GM21529 (cell line): ENCODE measurements at regions not wholly inside any gene's neighbourhood (a gene's known extent, or its start where the extent isn't known, plus 50 kb on each side); places are given as distances from the start of the nearest gene placed in this dataset.

ENCODE experiments used
- ATAC-seq: cut with Tn5 transposase; IDR thresholded peaks from one replicate; pipeline ENCODE4 v1.9.1; 2021; ENCODE audit not compliant: unreplicated experiment

DNA sequence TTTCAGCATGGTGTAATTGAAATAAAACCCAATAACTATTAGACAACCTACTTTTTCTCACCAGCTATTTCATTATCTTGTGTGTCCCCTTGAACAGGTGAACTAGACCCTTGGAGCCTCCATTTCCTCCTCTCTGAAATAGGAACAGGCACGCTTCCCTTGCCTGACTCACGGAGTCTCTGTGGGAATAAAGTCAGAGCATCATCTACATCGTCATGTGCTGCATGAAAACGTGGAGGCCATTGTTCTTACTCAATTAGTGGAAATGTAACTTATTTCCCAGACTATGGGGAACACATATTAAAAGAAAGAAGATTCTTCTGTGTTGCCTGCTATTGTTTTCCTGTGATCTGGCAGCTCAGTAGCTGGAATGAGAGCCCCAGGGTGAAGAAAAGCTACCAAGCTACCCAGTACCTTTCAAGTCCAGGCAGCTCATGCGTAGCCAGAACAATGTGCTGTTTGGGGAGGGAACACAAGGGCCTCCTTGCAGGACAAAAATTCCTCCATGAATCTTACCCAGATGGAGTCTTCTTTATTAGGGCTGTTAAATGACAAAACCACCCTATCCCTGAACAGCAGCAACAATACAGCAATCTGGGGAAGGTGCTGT is 59.8 kb downstream of the SOX11 start:
- no peak for ATAC-seq

- ATAC-seq: no peak
Observed at GRCh38 chr2:5756272-5756671, 64.1 kb downstream of the SOX11 start.

- ATAC-seq: no peak
Observed at GRCh38 chr2:5758346-5758745, 66.2 kb downstream of the SOX11 start.

GRCh38 chr2:5759949-5760348 is 67.8 kb downstream of the SOX11 start:
- no peak for ATAC-seq

DNA sequence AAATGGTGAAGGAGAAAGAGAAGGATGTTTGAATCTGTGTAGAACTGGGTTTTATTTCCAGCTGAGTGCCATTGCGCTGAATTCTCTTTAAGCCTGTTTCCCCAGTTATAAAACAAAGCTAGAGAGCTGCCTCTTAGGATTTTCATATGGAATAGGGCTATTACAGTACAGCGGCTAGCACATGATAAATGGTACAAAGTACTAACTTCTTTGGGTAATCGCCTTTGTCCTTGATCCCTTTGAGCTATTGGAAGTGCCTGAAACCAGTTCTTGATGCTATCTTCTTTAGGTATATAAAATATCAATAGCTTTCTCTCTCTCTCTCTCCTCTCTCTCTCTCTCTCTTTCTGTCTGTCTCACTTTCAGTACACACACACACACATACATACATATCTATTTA is 71.3 kb downstream of the SOX11 start:
- no peak for ATAC-seq

GRCh38 chr2:5764041-5764440 is 71.9 kb downstream of the SOX11 start:
- ATAC-seq: no peak

DNA sequence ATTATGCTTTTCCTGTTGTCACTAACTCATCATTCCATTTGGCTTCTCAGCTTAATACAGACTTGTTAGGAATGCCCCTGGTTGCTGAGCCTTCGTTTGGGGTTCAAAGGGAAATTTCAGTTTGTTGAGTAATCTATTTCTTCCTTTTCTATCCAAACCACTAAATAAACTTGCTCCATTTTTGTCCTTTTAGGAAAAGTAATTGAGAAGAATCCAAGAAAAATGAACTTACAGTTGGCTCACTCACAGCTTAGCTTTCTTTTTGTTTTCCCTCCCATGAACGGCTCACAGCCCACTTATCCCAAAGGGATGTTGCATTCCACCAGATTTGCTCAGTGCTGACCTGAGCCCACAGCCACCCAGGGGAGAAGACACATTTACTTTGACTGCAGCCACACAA is 73.9 kb downstream of the SOX11 start:
- ATAC-seq: no peak

DNA sequence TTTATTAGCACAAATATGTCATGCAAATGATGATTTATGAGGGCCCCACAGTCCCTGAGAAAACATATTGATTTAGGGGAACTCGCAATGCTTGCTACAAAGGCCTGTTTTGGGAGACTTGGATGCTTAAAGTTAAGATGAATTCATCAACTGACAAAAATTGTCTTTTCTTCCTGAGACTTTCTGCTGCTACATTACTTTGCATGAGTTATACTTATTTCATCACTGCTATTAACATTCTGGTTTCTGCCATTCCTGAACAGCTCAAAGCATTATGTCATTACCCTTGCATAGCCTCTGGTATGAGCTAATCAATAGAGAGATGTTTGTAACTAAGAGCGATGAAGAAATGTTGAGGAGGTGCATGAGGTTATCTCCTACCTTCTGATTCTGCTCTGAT is 74.4 kb downstream of the SOX11 start:
- ATAC-seq: no peak

DNA sequence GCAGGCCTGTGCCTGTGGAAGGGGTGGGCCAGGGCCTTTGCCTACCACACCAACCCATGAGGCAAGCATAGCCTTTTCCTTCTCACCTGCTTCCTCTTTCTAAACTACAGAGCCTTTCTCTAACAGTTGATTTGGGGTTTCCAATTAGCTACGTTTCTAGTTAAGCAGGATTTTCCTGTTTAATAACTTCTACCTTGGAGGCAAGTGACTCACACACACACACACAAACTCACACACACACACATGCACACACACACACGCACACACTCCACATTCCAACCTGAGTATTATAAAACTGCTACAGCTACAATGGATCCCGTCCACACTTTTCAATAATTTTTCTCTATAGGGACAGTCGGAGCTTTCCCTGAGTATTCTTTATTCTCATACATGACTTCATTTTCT is 84.9 kb downstream of the SOX11 start:
- ATAC-seq: no peak

DNA sequence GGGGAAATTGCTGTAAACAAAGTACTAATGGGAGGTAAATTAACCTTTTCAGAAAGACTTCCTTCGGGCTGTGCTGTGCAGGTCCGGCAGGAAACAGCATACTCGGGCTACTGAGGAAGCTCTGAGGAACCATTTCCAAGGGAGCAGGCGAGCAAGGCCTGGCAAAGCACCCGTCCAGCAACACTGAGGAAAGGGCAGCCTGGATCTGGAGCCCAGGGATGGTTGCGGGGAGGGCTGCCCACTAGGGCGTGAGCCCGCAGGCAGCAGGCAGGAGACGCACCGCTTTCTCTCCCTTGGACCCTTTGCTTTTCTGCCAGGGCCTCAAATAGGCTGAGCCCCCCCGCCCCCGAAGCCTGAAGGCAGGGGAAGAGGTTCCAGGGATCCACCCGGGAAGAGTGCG is 89.5 kb downstream of the SOX11 start:
- ATAC-seq: no peak

DNA sequence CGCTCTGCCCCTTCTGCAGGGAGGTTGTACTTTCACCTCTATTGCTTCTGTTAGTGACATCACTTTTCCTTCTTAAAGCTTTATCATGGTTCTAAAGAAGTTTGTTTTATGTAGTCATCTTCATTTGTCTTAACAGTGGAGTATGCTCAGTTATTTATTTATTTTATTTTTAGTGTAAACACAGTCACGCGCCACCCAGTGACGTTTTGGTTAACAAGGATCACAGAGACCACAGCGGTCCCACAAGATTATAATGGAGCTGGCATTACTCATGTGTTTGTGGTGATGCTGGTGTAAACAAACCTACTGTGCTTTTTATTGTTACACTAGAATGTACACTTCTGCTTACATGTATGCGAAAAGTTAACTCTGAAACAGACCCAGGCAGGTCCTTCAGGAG is 89.9 kb downstream of the SOX11 start:
- no peak for ATAC-seq

DNA sequence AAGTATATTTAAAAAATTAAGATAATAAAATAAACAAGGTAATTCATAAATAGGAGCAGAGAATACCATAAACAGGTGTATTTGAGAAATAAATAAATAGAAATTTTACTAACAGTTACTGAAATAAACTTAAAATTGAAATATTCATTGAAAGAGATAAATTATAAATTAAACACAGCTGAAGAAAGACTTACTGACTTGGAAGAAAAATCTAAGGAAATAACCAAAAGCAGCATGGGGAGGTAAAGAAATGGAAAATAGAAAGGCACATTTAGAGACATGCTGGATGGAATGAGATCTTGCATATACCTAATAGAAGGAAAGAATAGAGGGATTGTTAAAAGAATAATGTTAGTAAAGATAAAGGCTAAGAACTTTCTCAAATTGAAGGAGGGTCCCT is 96.3 kb downstream of the SOX11 start:
- ATAC-seq: no peak

- ATAC-seq: no peak
Observed at GRCh38 chr2:5791371-5791770, 99.2 kb downstream of the SOX11 start.

GRCh38 chr2:5794012-5794411 is 101.8 kb downstream of the SOX11 start:
- ATAC-seq: no peak

- no peak for ATAC-seq
Observed at GRCh38 chr2:5798084-5798483, 105.9 kb downstream of the SOX11 start.

- no peak for ATAC-seq
Observed at GRCh38 chr2:5799348-5799747, 107.2 kb downstream of the SOX11 start.

GRCh38 chr2:5803547-5803946 is 111.4 kb downstream of the SOX11 start:
- no peak for ATAC-seq

- no peak for ATAC-seq
Observed at GRCh38 chr2:5818961-5819600, 126.9 kb downstream of the SOX11 start.

- ATAC-seq: no peak
Observed at GRCh38 chr2:5824126-5824525, 131.9 kb downstream of the SOX11 start.

DNA sequence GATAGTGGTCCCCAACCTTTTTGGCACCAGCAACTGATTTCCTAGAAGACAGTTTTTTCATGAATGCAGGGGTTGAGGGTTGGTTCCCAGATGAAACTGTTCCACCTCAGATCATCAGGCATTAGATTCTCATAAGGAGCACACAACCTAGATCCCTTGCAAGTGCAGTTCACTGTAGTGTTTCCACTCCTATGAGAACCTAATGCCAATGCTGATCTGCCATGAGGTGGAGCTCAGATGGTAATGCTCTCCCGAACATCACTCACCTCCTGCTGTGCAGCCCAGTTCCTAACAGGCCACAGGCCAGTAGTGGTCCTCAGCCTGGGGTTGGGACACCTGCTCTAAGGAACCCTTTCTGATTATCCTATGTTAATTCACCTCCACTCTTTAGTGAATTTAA is 133.5 kb downstream of the SOX11 start:
- ATAC-seq: no peak

DNA sequence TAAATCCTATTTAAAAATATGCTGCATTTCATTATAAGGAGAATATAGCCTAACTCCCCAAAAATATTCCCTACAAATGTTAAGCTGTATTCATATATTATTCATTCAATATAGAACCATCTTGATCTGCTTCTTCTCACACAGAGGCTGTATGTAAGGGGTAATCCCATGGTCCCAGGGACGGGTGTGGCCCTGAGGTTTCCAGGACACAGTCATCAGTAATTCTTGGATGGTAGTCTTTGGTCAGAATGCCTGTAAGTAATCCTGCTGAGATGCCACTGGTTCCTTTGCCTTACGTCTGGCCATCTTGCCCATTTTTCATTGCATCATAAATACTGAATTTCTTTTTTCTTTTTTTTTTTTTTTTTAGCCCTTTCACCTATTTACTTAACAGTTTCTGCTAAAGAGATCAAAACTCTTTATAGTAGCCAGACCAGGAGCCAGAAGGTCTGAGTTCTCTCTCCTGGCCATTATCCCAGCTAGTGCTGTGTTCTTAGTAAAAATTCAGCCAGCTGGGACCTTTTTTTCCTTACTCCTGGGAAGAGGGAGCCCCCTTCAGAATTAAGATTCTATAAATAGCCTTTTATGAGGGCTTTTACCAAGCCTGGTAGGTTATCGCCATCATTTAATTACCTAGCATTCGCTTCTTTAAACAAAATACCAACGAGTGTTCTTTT is 134.9 kb downstream of the SOX11 start:
- no peak for ATAC-seq

- no peak for ATAC-seq
Observed at GRCh38 chr2:5834501-5834900, 142.3 kb downstream of the SOX11 start.

GRCh38 chr2:5839550-5839949 is 147.4 kb downstream of the SOX11 start:
- ATAC-seq: no peak
